ENCODE measurements at regions not wholly inside any gene's neighbourhood (a gene's known extent, or its start where the extent isn't known, plus 50 kb on each side); places are given as distances from the start of the nearest gene placed in this dataset.

GRCh38 chr4:176856421-176856820 is 63.7 kb upstream of the VEGFC start:
- no peaks in the 10 kb centered on the region for H3K9me3 ChIP-seq
- no peaks in the 10 kb centered on the region for H3K36me3 ChIP-seq
- H3K27me3 ChIP-seq = no peaks in the 10 kb centered on the region
- no peak for DNase-seq
- WGBS, 2 donors = 36 to 58% methylated on average over 2 of the region's 2 CpGs
- no peak overlapping the region for H3K27ac ChIP-seq
- H3K4me1 ChIP-seq = no peaks in the 10 kb centered on the region
- intact Hi-C loops (cut with DNase I) = no loop called here
- no peak overlapping the region for H3K4me3 ChIP-seq
- TF ChIP-seq CTCF (IDR thresholded peaks at IDR 0.05) (no peak), POLR2A (IDR thresholded peaks at IDR 0.05) (no peak)

GRCh38 chr4:176858839-176859238 is 66.1 kb upstream of the VEGFC start:
- intact Hi-C loops (cut with DNase I) = no loop called here
- no peaks in the 10 kb centered on the region for H3K9me3 ChIP-seq
- no peak for TF ChIP-seq CTCF (IDR thresholded peaks at IDR 0.05)
- no peak for TF ChIP-seq POLR2A (IDR thresholded peaks at IDR 0.05)

GRCh38 chr4:176864238-176864637 is 71.5 kb upstream of the VEGFC start:
- Histone ChIP-seq H3K36me3 (no peaks in the 10 kb centered on the region), H3K9me3 (no peaks in the 10 kb centered on the region), H3K4me1 (no peaks in the 10 kb centered on the region), H3K27ac (no peak overlapping the region), H3K27me3 (no peaks in the 10 kb centered on the region), H3K4me3 (no peak overlapping the region)
- TF ChIP-seq POLR2A (IDR thresholded peaks at IDR 0.05) = no peak
- TF ChIP-seq CTCF (IDR thresholded peaks at IDR 0.05) = no peak
- intact Hi-C loops (cut with DNase I) = no loop called here
- WGBS, 2 donors = 0% methylated on average over 1 of the region's 1 CpG
- DNase-seq = no peak

More at GRCh38 chr4:176858839-176859238, 66.1 kb upstream of the VEGFC start:
- DNase-seq = no peak
- Histone ChIP-seq H3K27ac (no peak overlapping the region), H3K4me3 (no peak overlapping the region), H3K4me1 (no peaks in the 10 kb centered on the region), H3K27me3 (no peaks in the 10 kb centered on the region), H3K36me3 (no peaks in the 10 kb centered on the region)

GRCh38 chr4:176868676-176869075 is 76.0 kb upstream of the VEGFC start:
- intact Hi-C loops (cut with DNase I) = no loop called here
- WGBS, 2 donors = 72 to 81% methylated on average over 2 of the region's 2 CpGs

GRCh38 chr4:176872461-176872860 is 79.7 kb upstream of the VEGFC start:
- WGBS, 2 donors = 58 to 75% methylated on average over 3 of the region's 3 CpGs
- DNase-seq = no peak
- TF ChIP-seq CTCF (IDR thresholded peaks at IDR 0.05) = no peak
- no peak for TF ChIP-seq POLR2A (IDR thresholded peaks at IDR 0.05)
- Histone ChIP-seq H3K9me3 (no peaks in the 10 kb centered on the region), H3K4me1 (no peaks in the 10 kb centered on the region), H3K4me3 (no peak overlapping the region), H3K27me3 (no peaks in the 10 kb centered on the region), H3K27ac (no peak overlapping the region), H3K36me3 (no peaks in the 10 kb centered on the region)
- intact Hi-C loops (cut with DNase I) = no loop called here

More at GRCh38 chr4:176868676-176869075, 76.0 kb upstream of the VEGFC start:
- no peaks in the 10 kb centered on the region for H3K36me3 ChIP-seq
- no peaks in the 10 kb centered on the region for H3K27me3 ChIP-seq
- no peak for TF ChIP-seq POLR2A (IDR thresholded peaks at IDR 0.05)
- no peak overlapping the region for H3K27ac ChIP-seq
- H3K4me3 ChIP-seq = no peak overlapping the region
- H3K4me1 ChIP-seq = no peaks in the 10 kb centered on the region
- no peaks in the 10 kb centered on the region for H3K9me3 ChIP-seq
- no peak for DNase-seq

GRCh38 chr4:176874721-176875445 is 82.2 kb upstream of the VEGFC start:
- no peak overlapping the region for H3K4me3 ChIP-seq
- no peak overlapping the region for H3K27ac ChIP-seq
- no peak for DNase-seq
- H3K9me3 ChIP-seq = no peaks in the 10 kb centered on the region
- no peaks in the 10 kb centered on the region for H3K4me1 ChIP-seq
- H3K27me3 ChIP-seq = no peaks in the 10 kb centered on the region
- WGBS, 2 donors = 79 to 80% methylated on average over 10 of the region's 10 CpGs
- H3K36me3 ChIP-seq = no peaks in the 10 kb centered on the region
- TF ChIP-seq POLR2A (IDR thresholded peaks at IDR 0.05) (no peak), CTCF (IDR thresholded peaks at IDR 0.05) (no peak)
- intact Hi-C loops (cut with DNase I) = no loop called here
